Neural progenitor cell (in vitro differentiated cells): ENCODE measurements at regions not wholly inside any gene's neighbourhood (a gene's known extent, or its start where the extent isn't known, plus 50 kb on each side); places are given as distances from the start of the nearest gene placed in this dataset.

Experiments used
- DNase-seq: peaks from one replicate; pipeline ENCODE4 v3.0.0-alpha.2; 2016; ENCODE audit warnings: low spot score
- H2AFZ ChIP-seq: fragments of 200-600 bp; sonication (generic); replicated peaks from 2 replicates; pipeline ENCODE4 v1.6.1; 2016; ENCODE audit warnings: antibody characterized with exemption
- H3F3A ChIP-seq: fragments of 200-600 bp; sonication (generic); 2 replicates; pipeline ENCODE4 v1.6.1; 2016; ENCODE audit warnings: antibody characterized with exemption, low read depth
- H3K27ac ChIP-seq: fragments of 200-600 bp; sonication (generic); 2 replicates; pipeline ENCODE4 v1.5.1; 2016; ENCODE audit warnings: mild to moderate bottlenecking
- H3K27me3 ChIP-seq: fragments of 200-600 bp; sonication (generic); 2 replicates; pipeline ENCODE4 v1.6.1; 2016; ENCODE audit warnings: mild to moderate bottlenecking, moderate library complexity
- H3K36me3 ChIP-seq: fragments of 200-600 bp; sonication (generic); 2 replicates; pipeline ENCODE4 v1.5.1; 2016
- H3K4me1 ChIP-seq: fragments of 200-600 bp; sonication (generic); 2 replicates; pipeline ENCODE4 v1.6.1; 2016; ENCODE audit warnings: mixed run types
- H3K4me2 ChIP-seq: fragments of 200-600 bp; sonication (generic); 2 replicates; pipeline ENCODE4 v1.6.1; 2016
- H3K4me3 ChIP-seq: fragments of 200-600 bp; sonication (generic); 2 replicates; pipeline ENCODE4 v1.5.1; 2016
- H3K79me2 ChIP-seq: fragments of 200-600 bp; sonication (generic); 2 replicates; pipeline ENCODE4 v1.6.1; 2016; ENCODE audit warnings: low read depth
- H3K9ac ChIP-seq: fragments of 200-600 bp; sonication (generic); 2 replicates; pipeline ENCODE4 v1.6.1; 2016
- H3K9me3 ChIP-seq: fragments of 200-600 bp; sonication (generic); 2 replicates; pipeline ENCODE4 v1.5.1; 2016; ENCODE audit warnings: low read depth
- H4K20me1 ChIP-seq: fragments of 200-600 bp; sonication (generic); 2 replicates; pipeline ENCODE4 v1.6.1; 2016; ENCODE audit warnings: low read depth
- H3K27ac Mint-ChIP-seq: 3 replicates; pipeline ENCODE4 v1.8.0; 2021; ENCODE audit warnings: mixed read lengths
- H3K27me3 Mint-ChIP-seq: 2 replicates; pipeline ENCODE4 v1.8.0; 2022; ENCODE audit warnings: low read depth, mild to moderate bottlenecking, inconsistent platforms, moderate library complexity, mixed read lengths; ENCODE audit not compliant: insufficient read depth
- H3K36me3 Mint-ChIP-seq: 3 replicates; pipeline ENCODE4 v1.8.0; 2021; ENCODE audit warnings: mixed read lengths
- H3K4me1 Mint-ChIP-seq: 3 replicates; pipeline ENCODE4 v1.8.0; 2021; ENCODE audit warnings: mixed read lengths
- H3K4me3 Mint-ChIP-seq: 3 replicates; pipeline ENCODE4 v1.8.0; 2021; ENCODE audit warnings: mild to moderate bottlenecking, moderate library complexity, mixed read lengths
- H3K9me3 Mint-ChIP-seq: 3 replicates; pipeline ENCODE4 v1.8.0; 2020; ENCODE audit warnings: mixed read lengths
- EZH2 ChIP-seq: fragments of 200-600 bp; sonication (generic); IDR thresholded peaks from 2 replicates; pipeline ENCODE4 v1.6.1; 2017; ENCODE audit warnings: antibody characterized with exemption, mild to moderate bottlenecking, moderate library complexity
- EZH2phosphoT487 ChIP-seq: fragments of 200-600 bp; sonication (generic); IDR thresholded peaks from 2 replicates; pipeline ENCODE4 v1.6.1; 2017; ENCODE audit warnings: antibody characterized with exemption
- TF ChIP-seq, protein P1 (sequence below): fragments of 200-600 bp; sonication (generic); IDR thresholded peaks from 2 replicates; pipeline ENCODE4 v1.5.1; 2017; ENCODE audit warnings: antibody characterized with exemption, mild to moderate bottlenecking

DNA sequence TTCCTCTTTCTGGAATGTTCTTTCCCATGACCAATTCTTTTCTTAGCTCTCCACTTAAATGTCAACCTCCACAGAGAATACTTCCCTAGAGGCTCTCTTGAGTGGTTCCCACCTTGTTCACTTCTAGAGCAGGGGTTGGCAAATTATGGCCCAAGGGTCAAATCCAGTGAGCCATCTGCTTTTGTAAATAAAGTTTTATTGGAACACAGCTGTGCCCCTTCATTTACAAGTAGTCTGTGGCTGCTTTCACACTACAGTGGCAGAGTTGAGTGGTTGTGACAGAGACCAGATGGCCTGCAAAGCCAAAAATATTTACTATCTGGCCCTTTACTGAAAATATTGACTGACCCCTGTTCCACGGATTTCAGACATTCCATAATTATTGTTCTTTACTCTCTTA, 166.2 kb downstream of the WNT5A start:
- Histone ChIP-seq H3K4me3 (no peak overlapping the region), H4K20me1 (no peaks in the 10 kb centered on the region), H3K27ac (no peak overlapping the region), H3F3A (no peaks in the 10 kb centered on the region), H2AFZ (no peak overlapping the region), H3K27me3 (no peaks in the 10 kb centered on the region), H3K4me2 (no peak overlapping the region), H3K79me2 (no peaks in the 10 kb centered on the region), H3K9ac (no peak overlapping the region), H3K9me3 (no peaks in the 10 kb centered on the region), H3K36me3 (no peaks in the 10 kb centered on the region), H3K4me1 (no peaks in the 10 kb centered on the region)
- Mint-ChIP-seq H3K9me3 (peaks cover 4% of the 10 kb centered on the region), H3K36me3 (no peaks in the 10 kb centered on the region), H3K27ac (no peak overlapping the region), H3K4me1 (peaks cover 2% of the 10 kb centered on the region), H3K4me3 (no peak overlapping the region), H3K27me3 (peaks cover 6% of the 10 kb centered on the region)
- no peak for DNase-seq
- TF ChIP-seq EZH2phosphoT487 (no peak), EZH2 (no peak)
- TF ChIP-seq, protein P1, sequence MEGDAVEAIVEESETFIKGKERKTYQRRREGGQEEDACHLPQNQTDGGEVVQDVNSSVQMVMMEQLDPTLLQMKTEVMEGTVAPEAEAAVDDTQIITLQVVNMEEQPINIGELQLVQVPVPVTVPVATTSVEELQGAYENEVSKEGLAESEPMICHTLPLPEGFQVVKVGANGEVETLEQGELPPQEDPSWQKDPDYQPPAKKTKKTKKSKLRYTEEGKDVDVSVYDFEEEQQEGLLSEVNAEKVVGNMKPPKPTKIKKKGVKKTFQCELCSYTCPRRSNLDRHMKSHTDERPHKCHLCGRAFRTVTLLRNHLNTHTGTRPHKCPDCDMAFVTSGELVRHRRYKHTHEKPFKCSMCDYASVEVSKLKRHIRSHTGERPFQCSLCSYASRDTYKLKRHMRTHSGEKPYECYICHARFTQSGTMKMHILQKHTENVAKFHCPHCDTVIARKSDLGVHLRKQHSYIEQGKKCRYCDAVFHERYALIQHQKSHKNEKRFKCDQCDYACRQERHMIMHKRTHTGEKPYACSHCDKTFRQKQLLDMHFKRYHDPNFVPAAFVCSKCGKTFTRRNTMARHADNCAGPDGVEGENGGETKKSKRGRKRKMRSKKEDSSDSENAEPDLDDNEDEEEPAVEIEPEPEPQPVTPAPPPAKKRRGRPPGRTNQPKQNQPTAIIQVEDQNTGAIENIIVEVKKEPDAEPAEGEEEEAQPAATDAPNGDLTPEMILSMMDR, result no peak

DNA sequence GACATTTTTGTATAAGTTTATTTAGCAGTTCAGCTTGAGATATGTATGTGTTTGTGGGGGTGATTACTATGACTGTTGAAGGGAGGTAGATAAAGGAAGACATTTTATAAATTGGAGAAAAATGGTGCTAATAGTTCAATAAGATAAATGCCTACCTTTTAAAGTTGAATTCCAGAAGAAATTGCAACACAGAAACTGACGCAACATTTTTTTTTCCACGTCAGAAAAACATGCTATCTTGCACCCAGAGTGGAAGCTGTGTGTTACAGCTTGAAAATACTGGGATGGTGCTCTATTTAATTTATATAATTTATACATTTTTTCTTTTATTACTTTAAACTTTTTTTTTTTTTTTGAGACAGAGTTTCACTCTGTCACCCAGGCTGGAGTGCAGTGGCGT, 171.7 kb downstream of the WNT5A start:
- Histone ChIP-seq H3K9ac (no peak overlapping the region), H3K4me2 (no peak overlapping the region), H3K36me3 (no peaks in the 10 kb centered on the region), H3K9me3 (no peaks in the 10 kb centered on the region), H3K79me2 (no peaks in the 10 kb centered on the region), H3K27me3 (no peaks in the 10 kb centered on the region), H4K20me1 (no peaks in the 10 kb centered on the region), H3K27ac (no peak overlapping the region), H3K4me3 (no peak overlapping the region), H3F3A (no peaks in the 10 kb centered on the region), H3K4me1 (no peaks in the 10 kb centered on the region), H2AFZ (no peak overlapping the region)
- Mint-ChIP-seq H3K27ac (no peak overlapping the region), H3K4me1 (peaks cover 6% of the 10 kb centered on the region), H3K4me3 (no peak overlapping the region), H3K36me3 (no peaks in the 10 kb centered on the region), H3K27me3 (peaks cover 3% of the 10 kb centered on the region), H3K9me3 (peaks cover 4% of the 10 kb centered on the region)
- DNase-seq, result no peak
- TF ChIP-seq EZH2 (no peak), EZH2phosphoT487 (no peak)
- TF ChIP-seq, protein P1, result no peak

DNA sequence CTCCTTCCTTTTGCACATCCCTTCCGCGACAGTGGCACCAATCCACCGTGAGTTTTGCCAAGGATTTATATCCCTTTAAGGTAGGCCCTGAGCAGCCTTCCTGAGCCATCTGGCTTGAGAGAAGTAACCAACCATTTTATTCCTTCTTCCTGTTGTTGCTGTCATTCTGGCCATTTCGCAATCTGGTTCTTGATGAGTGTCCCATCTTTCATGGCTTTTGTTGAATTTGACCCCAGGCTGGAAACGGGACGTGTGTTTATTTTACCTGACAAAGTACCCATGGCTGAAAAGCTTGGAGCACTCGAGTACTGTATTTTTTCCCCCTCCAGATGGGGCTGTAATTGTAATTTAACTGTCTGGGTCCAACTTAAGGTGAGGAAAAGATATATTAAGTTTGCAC, 173.4 kb downstream of the WNT5A start:
- H3K4me2 ChIP-seq, result no peak overlapping the region
- no peaks in the 10 kb centered on the region for H4K20me1 ChIP-seq
- no peaks in the 10 kb centered on the region for H3K4me1 ChIP-seq
- H3K4me3 Mint-ChIP-seq, result no peak overlapping the region
- no peaks in the 10 kb centered on the region for H3K36me3 Mint-ChIP-seq
- no peak overlapping the region for H3K27ac ChIP-seq
- peaks cover 4% of the 10 kb centered on the region for H3K4me1 Mint-ChIP-seq
- H3K9ac ChIP-seq, result no peak overlapping the region
- no peaks in the 10 kb centered on the region for H3K9me3 ChIP-seq
- no peaks in the 10 kb centered on the region for H3K36me3 ChIP-seq
- H3K4me3 ChIP-seq, result no peak overlapping the region
- no peak for TF ChIP-seq EZH2phosphoT487
- peaks cover 1% of the 10 kb centered on the region for H3K27me3 Mint-ChIP-seq
- no peaks in the 10 kb centered on the region for H3F3A ChIP-seq
- H2AFZ ChIP-seq, result no peak overlapping the region
- no peak overlapping the region for H3K27ac Mint-ChIP-seq
- H3K79me2 ChIP-seq, result no peaks in the 10 kb centered on the region
- peaks cover 3% of the 10 kb centered on the region for H3K9me3 Mint-ChIP-seq
- no peak for DNase-seq
- H3K27me3 ChIP-seq, result no peaks in the 10 kb centered on the region

DNA sequence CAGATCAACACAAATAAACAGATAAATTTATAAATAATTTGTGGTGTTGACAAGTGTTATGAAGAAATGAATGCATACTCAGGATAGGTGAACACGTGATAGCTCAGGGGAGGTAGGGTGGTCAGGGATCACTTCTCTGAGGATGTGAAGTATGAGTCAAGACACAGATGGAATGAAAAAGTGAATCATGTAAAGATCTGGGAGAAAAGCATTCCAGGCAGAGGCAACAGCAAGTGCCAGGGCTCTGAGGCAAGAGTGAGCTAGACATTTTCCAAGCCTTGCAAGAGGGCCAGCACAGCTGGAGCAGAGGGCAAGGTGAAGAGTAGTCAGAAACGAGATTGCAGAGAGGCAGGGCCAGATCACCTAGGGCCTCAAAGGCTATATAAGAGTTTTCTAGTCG, 177.8 kb downstream of the WNT5A start:
- H3K27ac ChIP-seq, result no peak overlapping the region
- no peaks in the 10 kb centered on the region for H3K4me1 ChIP-seq
- Mint-ChIP-seq H3K27ac (no peak overlapping the region), H3K4me1 (peaks cover 3% of the 10 kb centered on the region), H3K9me3 (peaks cover 6% of the 10 kb centered on the region), H3K27me3 (no peaks in the 10 kb centered on the region), H3K4me3 (no peak overlapping the region), H3K36me3 (no peaks in the 10 kb centered on the region)
- H3K4me2 ChIP-seq, result no peak overlapping the region
- H3K4me3 ChIP-seq, result no peak overlapping the region
- no peak overlapping the region for H2AFZ ChIP-seq
- no peaks in the 10 kb centered on the region for H3K36me3 ChIP-seq
- H3K27me3 ChIP-seq, result no peaks in the 10 kb centered on the region
- H3K9me3 ChIP-seq, result no peaks in the 10 kb centered on the region
- no peak for DNase-seq
- H3F3A ChIP-seq, result no peaks in the 10 kb centered on the region
- H3K9ac ChIP-seq, result no peak overlapping the region
- no peaks in the 10 kb centered on the region for H3K79me2 ChIP-seq
- no peak for TF ChIP-seq EZH2
- no peak for TF ChIP-seq EZH2phosphoT487
- TF ChIP-seq, protein P1, result no peak
- H4K20me1 ChIP-seq, result no peaks in the 10 kb centered on the region
